ENCODE measurements at regions not wholly inside any gene's neighbourhood (a gene's known extent, or its start where the extent isn't known, plus 50 kb on each side); places are given as distances from the start of the nearest gene placed in this dataset.

DNA sequence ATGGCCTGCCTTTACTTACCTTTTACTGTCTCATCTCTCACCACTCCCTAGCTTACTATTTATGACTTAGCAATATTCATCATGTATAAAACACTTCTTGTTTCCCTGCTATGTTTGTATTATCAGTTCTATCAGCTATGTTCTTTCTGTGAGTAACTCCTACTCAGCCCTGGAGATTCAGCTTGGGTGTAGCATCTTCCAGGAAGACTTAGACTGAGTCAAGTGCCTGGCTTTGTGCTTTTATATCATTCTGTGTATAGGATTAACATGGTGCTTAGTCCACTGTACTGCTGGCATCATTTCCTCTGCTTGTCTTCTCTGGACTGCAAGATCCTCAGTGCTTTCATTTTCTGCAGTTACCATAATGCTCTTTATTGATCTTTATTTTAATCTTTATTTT, 257.8 kb downstream of the BTBD3 start:
- Mint-ChIP-seq H3K4me3 (no peak overlapping the region), H3K4me1 (no peaks in the 10 kb centered on the region), H3K27ac (no peak overlapping the region), H3K36me3 (ENCODE audit: low read depth) (no peaks in the 10 kb centered on the region), H3K27me3 (no peaks in the 10 kb centered on the region)
- no peaks in the 10 kb centered on the region for H3K9me3 ChIP-seq (ENCODE audit: control insufficient read depth, low read length, poor library complexity, severe bottlenecking)
- no peak for ATAC-seq
- no peak for DNase-seq

DNA sequence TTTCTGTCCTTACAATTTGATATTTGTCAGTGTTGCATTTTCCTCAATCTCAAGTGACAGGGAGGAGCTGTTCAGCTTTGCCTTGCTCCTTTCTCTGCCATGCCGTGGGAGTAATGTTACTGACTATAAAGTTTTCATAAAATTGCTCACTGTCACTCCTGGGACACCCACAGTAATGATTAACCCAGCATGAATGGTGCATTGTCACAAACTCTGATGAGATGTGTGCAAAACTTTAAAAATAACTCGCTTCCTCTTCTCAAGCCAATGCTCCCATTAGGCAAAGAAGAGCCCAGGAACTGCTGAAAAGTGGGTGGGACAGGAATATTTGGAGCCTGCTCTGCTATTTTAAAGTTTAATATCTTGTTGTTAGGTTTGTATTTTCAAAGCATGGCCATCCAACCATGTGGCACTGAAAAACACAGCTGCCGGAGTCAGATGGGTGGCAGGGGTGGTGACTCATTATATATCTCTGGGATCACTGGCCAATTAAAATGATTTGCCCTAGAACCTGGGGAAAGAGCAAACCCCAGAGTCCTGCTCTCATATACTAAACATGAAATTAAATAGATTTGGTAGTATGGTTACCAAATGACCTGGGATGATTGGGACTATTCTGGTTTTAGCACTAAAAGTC, 260.1 kb downstream of the BTBD3 start:
- no peaks in the 10 kb centered on the region for H3K27me3 Mint-ChIP-seq
- DNase-seq (no peak), ATAC-seq (no peak)
- H3K9me3 ChIP-seq (ENCODE audit: control insufficient read depth, low read length, poor library complexity, severe bottlenecking), result no peaks in the 10 kb centered on the region
- H3K4me3 Mint-ChIP-seq, result no peak overlapping the region
- no peak overlapping the region for H3K27ac Mint-ChIP-seq
- no peaks in the 10 kb centered on the region for H3K4me1 Mint-ChIP-seq
- H3K36me3 Mint-ChIP-seq (ENCODE audit: low read depth), result no peaks in the 10 kb centered on the region

DNA sequence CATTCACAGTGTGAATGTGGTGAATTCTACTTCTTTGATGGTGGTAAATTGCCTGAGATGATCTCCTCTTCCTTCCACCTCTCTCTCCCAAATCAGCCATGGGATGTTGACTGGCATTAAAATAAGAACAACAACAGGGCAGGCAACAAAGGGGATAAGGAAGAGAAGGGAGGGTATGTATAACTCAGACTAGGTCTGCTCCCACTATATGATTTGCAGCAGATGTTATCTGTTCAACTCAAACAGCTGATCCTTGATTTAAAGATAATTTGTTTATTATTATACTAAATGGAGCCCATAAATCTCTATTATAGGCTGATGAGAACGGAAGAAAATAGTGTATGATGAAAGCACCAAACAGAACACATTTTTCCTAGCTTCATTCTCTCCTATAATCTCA, 262.0 kb downstream of the BTBD3 start:
- Mint-ChIP-seq H3K4me3 (no peak overlapping the region), H3K27ac (no peak overlapping the region), H3K27me3 (no peaks in the 10 kb centered on the region), H3K4me1 (no peaks in the 10 kb centered on the region), H3K36me3 (ENCODE audit: low read depth) (no peaks in the 10 kb centered on the region)
- DNase-seq (no peak), ATAC-seq (no peak)
- no peaks in the 10 kb centered on the region for H3K9me3 ChIP-seq (ENCODE audit: control insufficient read depth, low read length, poor library complexity, severe bottlenecking)

DNA sequence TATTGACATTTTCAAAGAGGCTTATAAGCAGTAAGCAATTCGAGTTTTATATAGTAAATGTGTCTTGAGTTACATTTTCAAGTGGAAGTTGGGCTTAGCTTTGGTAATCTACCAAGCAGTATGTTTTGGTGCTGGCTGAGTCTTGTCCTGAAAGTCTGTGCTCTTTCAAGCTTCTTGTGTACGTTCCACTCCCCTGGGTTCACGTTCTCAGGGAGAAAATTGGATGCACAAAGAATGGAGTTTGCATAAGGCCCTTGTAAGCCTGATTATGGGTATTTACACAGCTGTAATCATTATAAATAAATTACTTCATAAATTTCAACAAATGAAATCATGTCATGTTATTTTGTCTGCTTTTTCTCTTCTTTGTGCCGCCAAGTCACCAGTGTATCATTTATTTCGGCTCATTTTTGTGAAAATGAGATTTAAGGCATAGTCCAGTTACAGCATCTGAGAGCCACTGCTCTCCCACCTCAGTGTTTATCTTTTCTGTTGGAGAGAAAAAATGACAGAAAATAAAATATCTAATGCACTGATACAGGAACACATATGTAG, 262.5 kb downstream of the BTBD3 start:
- DNase-seq, result no peak
- ATAC-seq, result no peak
- Mint-ChIP-seq H3K27me3 (no peaks in the 10 kb centered on the region), H3K4me3 (no peak overlapping the region), H3K36me3 (ENCODE audit: low read depth) (no peaks in the 10 kb centered on the region), H3K27ac (no peak overlapping the region), H3K4me1 (no peaks in the 10 kb centered on the region)
- no peaks in the 10 kb centered on the region for H3K9me3 ChIP-seq (ENCODE audit: control insufficient read depth, low read length, poor library complexity, severe bottlenecking)

DNA sequence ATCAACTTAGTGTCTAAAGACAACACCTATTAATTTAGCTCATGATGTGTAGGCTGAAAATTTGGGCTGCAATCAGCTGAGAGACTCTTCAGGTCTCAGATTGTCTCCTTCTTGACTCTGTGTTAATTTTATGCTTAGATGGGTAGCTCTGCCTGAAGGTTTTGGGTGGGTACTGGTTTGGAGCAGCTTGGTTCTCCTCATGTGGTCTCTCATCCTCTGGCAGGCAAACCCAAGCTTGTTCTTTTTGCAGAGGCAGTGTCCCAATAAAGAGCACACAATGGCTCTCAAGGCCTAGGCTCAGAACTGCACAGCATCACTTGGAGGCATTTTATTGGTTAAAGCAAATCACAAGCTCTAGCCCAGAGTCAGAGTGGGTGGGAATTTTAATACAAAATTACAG, 280.6 kb downstream of the BTBD3 start:
- H3K27ac Mint-ChIP-seq, result no peak overlapping the region
- no peaks in the 10 kb centered on the region for H3K4me1 Mint-ChIP-seq

DNA sequence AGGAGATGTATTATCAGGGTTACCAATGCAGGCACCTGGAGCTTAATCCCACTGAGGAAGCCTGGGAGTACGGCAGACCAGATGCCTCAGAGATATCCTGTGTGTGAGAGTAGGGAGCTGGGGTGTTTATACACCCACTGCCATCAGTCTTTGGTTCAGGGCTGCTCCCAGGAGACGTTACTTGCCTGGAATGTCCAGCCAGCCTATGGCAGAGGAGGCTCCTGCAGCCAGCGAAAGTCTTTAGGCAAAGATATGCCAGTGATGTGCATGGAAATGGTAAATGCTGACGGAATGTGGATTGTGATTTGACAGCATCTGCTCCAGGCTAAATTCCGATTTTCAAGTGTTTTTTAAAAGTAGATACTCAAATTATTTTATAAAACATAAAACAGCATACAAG, 282.0 kb downstream of the BTBD3 start:
- H3K4me3 Mint-ChIP-seq, result no peak overlapping the region
- no peaks in the 10 kb centered on the region for H3K4me1 Mint-ChIP-seq
- no peak overlapping the region for H3K27ac Mint-ChIP-seq

More for the DNA sequence above, 280.6 kb downstream of the BTBD3 start:
- H3K9me3 ChIP-seq (ENCODE audit: control insufficient read depth, low read length, poor library complexity, severe bottlenecking), result no peaks in the 10 kb centered on the region
- H3K27me3 Mint-ChIP-seq, result no peaks in the 10 kb centered on the region
- no peak for DNase-seq
- no peak overlapping the region for H3K4me3 Mint-ChIP-seq
- ATAC-seq, result no peak
- no peaks in the 10 kb centered on the region for H3K36me3 Mint-ChIP-seq (ENCODE audit: low read depth)

DNA sequence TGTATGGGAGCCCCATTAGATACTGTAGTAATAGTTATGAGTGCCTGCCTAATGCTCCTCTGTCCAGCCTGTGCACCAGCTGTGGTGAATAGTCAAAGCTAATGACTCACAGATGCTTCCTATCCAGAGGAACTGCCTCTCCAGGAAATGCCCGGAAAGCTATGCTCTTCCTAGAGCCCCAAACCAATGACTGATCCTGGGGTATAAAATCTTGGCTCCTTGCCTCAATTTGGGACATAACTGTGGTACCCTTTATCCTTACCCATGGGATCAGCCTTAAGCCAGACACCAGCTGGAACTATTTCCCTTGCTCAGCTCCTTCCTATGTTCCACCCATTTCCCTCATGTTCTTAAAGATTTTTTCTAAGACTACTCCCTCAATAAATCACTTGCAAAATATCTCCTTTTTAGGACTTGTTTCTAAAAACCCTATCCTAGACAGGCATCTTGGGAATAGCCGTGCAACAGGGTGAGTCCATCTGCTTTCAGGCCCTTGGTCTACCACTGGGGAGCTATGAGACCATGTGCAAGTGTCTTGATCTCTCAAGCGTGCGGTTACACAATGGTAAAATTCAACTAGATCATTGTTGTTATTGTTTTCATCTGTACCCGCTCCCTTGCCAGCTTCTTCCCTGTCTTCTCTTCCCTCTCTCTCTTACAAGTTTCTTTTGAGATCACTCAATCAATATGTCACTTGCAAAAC, 283.7 kb downstream of the BTBD3 start:
- Mint-ChIP-seq H3K4me3 (no peak overlapping the region), H3K36me3 (ENCODE audit: low read depth) (no peaks in the 10 kb centered on the region), H3K27me3 (no peaks in the 10 kb centered on the region), H3K27ac (no peak overlapping the region), H3K4me1 (no peaks in the 10 kb centered on the region)
- no peak for DNase-seq
- no peaks in the 10 kb centered on the region for H3K9me3 ChIP-seq (ENCODE audit: control insufficient read depth, low read length, poor library complexity, severe bottlenecking)
- no peak for ATAC-seq

More for the DNA sequence above, 282.0 kb downstream of the BTBD3 start:
- H3K27me3 Mint-ChIP-seq, result no peaks in the 10 kb centered on the region
- no peak for ATAC-seq
- no peaks in the 10 kb centered on the region for H3K9me3 ChIP-seq (ENCODE audit: control insufficient read depth, low read length, poor library complexity, severe bottlenecking)
- no peak for DNase-seq
- H3K36me3 Mint-ChIP-seq (ENCODE audit: low read depth), result no peaks in the 10 kb centered on the region

DNA sequence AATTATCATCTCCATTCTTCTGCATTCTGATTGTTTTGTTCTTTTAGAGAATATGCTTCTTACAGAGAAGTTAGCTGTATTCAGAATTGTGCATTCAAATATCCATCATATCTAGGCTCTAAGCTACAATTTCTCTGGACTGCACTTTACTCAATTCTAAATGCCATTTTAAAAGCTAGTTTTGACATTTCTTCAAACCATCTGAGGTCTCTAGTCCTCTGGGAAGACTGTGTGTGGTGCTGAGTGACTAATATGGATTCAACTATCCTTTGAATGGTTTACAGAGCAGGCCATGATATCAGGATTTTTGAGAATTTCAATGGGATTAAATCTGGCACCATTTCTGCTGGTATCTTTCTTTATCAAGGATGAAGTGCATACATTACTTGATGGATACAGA, 285.7 kb downstream of the BTBD3 start:
- DNase-seq (no peak), ATAC-seq (no peak)
- Mint-ChIP-seq H3K27ac (no peak overlapping the region), H3K36me3 (ENCODE audit: low read depth) (no peaks in the 10 kb centered on the region), H3K4me3 (no peak overlapping the region), H3K4me1 (no peaks in the 10 kb centered on the region), H3K27me3 (no peaks in the 10 kb centered on the region)
- no peaks in the 10 kb centered on the region for H3K9me3 ChIP-seq (ENCODE audit: control insufficient read depth, low read length, poor library complexity, severe bottlenecking)

DNA sequence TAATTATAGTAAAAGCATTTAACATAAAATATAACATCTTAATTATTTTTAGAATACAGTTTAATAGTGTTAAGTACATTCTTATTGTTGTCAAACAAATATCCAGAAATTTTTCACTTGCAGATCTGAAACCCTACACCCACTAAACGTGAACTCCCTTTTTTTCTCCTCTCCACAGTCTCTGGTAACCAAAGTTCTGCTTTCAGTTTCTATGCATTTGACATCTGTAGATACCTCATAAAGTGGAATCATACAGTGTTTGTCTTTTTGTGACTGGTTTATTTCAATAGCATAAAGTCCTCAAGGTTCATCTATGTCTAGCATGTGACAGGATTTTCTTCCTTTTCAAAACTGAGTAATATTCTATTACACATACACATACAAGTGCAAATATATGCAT, 286.3 kb downstream of the BTBD3 start:
- no peaks in the 10 kb centered on the region for H3K9me3 ChIP-seq (ENCODE audit: control insufficient read depth, low read length, poor library complexity, severe bottlenecking)
- H3K4me1 Mint-ChIP-seq, result no peaks in the 10 kb centered on the region
- ATAC-seq (no peak), DNase-seq (no peak)
- H3K27ac Mint-ChIP-seq, result no peak overlapping the region
- no peaks in the 10 kb centered on the region for H3K36me3 Mint-ChIP-seq (ENCODE audit: low read depth)
- no peak overlapping the region for H3K4me3 Mint-ChIP-seq
- H3K27me3 Mint-ChIP-seq, result no peaks in the 10 kb centered on the region

DNA sequence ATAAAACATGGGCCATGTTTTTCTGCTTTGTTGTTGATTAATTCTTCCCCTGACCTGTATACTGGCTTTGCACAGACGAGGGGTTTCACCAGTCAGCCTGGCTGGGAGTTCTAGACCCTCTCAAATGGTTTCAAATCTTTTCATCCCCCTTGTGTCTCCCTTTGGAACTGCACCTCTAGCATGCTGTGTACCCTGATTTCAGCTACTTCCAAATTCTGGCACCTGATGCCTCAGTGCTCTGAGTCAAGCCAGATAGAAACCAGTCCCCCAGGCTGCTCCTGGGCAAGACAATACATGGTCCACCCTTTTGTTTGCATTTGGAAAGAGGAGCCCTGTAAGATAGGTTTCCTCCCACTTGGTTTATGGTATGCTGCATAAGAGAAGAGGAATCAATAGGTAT, 290.2 kb downstream of the BTBD3 start:
- no peak for ATAC-seq
- H3K9me3 ChIP-seq (ENCODE audit: control insufficient read depth, low read length, poor library complexity, severe bottlenecking), result no peaks in the 10 kb centered on the region
- no peak for DNase-seq
- Mint-ChIP-seq H3K36me3 (ENCODE audit: low read depth) (no peaks in the 10 kb centered on the region), H3K27ac (no peak overlapping the region), H3K4me1 (no peaks in the 10 kb centered on the region), H3K27me3 (no peaks in the 10 kb centered on the region), H3K4me3 (no peak overlapping the region)

DNA sequence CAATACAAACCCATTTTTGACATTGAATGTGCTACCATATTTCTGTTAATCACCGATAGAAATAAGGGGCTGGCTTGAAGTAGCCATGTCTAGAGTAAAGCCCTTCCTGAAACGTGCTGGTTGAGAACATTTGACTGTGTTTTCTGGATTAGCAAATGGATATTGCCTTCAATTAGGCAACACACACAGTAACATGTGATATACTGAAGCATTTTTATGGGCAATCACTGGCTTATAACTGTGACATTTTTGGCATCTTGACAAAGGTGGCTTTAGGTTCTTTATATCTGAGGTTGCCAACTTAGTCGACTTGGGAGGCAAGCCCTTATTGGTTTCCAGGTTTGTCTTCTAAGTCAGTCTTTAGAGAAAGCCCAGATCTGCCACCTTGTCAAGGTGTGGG, 292.9 kb downstream of the BTBD3 start:
- DNase-seq (no peak), ATAC-seq (no peak)
- H3K9me3 ChIP-seq (ENCODE audit: control insufficient read depth, low read length, poor library complexity, severe bottlenecking), result peaks cover 4% of the 10 kb centered on the region
- Mint-ChIP-seq H3K4me1 (no peaks in the 10 kb centered on the region), H3K27ac (no peak overlapping the region), H3K27me3 (no peaks in the 10 kb centered on the region), H3K4me3 (no peak overlapping the region), H3K36me3 (ENCODE audit: low read depth) (no peaks in the 10 kb centered on the region)

DNA sequence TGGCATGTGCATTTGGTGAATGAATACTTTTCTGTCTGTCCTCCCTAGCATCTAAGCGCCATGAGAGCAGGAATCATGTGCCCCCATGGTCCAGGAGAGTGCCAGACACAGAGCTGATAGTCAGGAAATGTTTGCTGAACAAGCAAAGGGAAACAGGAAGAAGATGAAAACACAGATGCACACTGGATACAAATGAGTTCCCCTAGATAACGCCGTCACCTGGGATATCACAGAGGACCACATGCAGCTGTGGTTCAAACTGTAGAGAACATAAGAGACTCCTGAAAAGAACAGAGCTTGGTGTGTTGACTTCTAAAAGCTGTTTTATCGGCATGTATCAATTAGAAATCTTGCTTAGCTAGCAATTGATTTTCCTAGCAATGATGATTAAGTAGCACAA, 293.7 kb downstream of the BTBD3 start:
- DNase-seq (no peak), ATAC-seq (no peak)
- Mint-ChIP-seq H3K27me3 (no peaks in the 10 kb centered on the region), H3K4me3 (no peak overlapping the region), H3K27ac (no peak overlapping the region), H3K36me3 (ENCODE audit: low read depth) (no peaks in the 10 kb centered on the region), H3K4me1 (no peaks in the 10 kb centered on the region)
- H3K9me3 ChIP-seq (ENCODE audit: control insufficient read depth, low read length, poor library complexity, severe bottlenecking), result peaks cover 4% of the 10 kb centered on the region

DNA sequence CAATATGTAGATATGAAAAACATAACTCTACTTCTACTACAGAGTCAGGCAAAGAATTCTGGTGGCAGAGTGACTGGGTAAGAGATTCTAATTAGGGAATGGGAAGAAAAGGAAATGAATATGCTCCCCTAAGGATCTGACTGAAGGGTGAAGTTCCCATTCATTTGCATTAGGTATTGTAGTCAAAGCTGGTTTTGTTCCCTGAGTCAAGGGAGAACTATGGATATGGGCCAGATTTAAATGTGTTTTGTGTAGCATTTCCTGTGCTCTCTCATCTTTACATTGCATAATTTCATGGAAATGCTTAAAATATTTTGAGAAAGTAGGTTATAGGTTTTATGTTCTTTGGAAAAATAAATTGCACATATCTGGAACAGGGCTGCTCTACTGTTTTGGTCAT, 299.7 kb downstream of the BTBD3 start:
- ATAC-seq, result no peak
- H3K9me3 ChIP-seq (ENCODE audit: control insufficient read depth, low read length, poor library complexity, severe bottlenecking), result peaks cover 4% of the 10 kb centered on the region
- no peak for DNase-seq
- Mint-ChIP-seq H3K4me3 (no peak overlapping the region), H3K36me3 (ENCODE audit: low read depth) (no peaks in the 10 kb centered on the region), H3K4me1 (no peaks in the 10 kb centered on the region), H3K27ac (no peak overlapping the region), H3K27me3 (no peaks in the 10 kb centered on the region)

DNA sequence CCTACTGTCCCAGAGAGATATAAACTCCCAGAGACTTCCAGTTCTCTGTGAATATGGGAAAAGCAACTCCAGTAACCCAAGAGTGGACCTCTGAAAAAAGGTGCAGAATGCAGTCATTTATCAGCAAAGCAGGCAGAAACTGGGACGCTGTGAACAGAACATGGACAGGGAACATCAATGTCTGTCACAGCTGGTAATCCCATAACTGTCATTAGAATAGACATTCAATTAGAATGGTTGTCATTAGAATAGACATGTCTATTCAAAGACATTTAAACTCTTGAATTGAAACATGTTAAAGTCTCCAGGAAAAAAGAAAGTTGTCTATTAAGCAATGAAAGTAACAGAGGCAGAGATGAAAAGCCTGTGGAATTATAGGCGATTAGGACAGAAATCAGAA, 302.1 kb downstream of the BTBD3 start:
- no peak overlapping the region for H3K27ac Mint-ChIP-seq
- no peak for DNase-seq
- no peaks in the 10 kb centered on the region for H3K27me3 Mint-ChIP-seq
- H3K9me3 ChIP-seq (ENCODE audit: control insufficient read depth, low read length, poor library complexity, severe bottlenecking), result no peaks in the 10 kb centered on the region
- H3K4me3 Mint-ChIP-seq, result no peak overlapping the region
- no peak for ATAC-seq
- no peaks in the 10 kb centered on the region for H3K4me1 Mint-ChIP-seq
- no peaks in the 10 kb centered on the region for H3K36me3 Mint-ChIP-seq (ENCODE audit: low read depth)
